MCF 10A (cell line): ENCODE measurements at regions not wholly inside any gene's neighbourhood (a gene's known extent, or its start where the extent isn't known, plus 50 kb on each side); places are given as distances from the start of the nearest gene placed in this dataset.

ENCODE experiments used
- BruUV-seq: library from RNA; stranded (reverse); fragments of 400-500 nt; replicated peaks from 2 replicates; lab custom pipeline; 2021; lab: Mats Ljungman, UMichigan
- CTCF ChIA-PET: fragments of 300-600 bp; sonication (Branson Sonifier 250); formaldehyde crosslinking; extraction: SDS; loops from one replicate; lab custom pipeline; 2021; ENCODE audit warnings: antibody characterized with exemption, inconsistent platforms; lab: Yijun Ruan, JAX
- POLR2A ChIA-PET: fragments of 300-600, 350-650 bp; sonication (Branson Sonifier 250); formaldehyde crosslinking; extraction: SDS; loops from one replicate; lab custom pipeline; 2020; ENCODE audit warnings: antibody characterized with exemption, inconsistent platforms; lab: Yijun Ruan, JAX
- DNase-seq: peaks from one replicate; pipeline ENCODE4 v3.0.0-alpha.2; 2018; ENCODE audit not compliant: unreplicated experiment
- H3K27ac Mint-ChIP-seq: one replicate; pipeline ENCODE4 v1.8.0; 2022; ENCODE audit warnings: mild to moderate bottlenecking, low read depth, mixed read lengths; ENCODE audit not compliant: unreplicated experiment
- H3K27me3 Mint-ChIP-seq: one replicate; pipeline ENCODE4 v1.8.0; 2022; ENCODE audit warnings: mixed read lengths; ENCODE audit not compliant: insufficient read depth, unreplicated experiment
- H3K36me3 Mint-ChIP-seq: one replicate; pipeline ENCODE4 v1.8.0; 2022; ENCODE audit warnings: mild to moderate bottlenecking, moderate library complexity, mixed read lengths; ENCODE audit not compliant: insufficient read depth, unreplicated experiment
- H3K4me1 Mint-ChIP-seq: one replicate; pipeline ENCODE4 v1.8.0; 2022; ENCODE audit warnings: mixed read lengths; ENCODE audit not compliant: insufficient read depth, unreplicated experiment
- H3K4me3 Mint-ChIP-seq: one replicate; pipeline ENCODE4 v1.8.0; 2022; ENCODE audit warnings: mild to moderate bottlenecking, moderate library complexity, mixed read lengths; ENCODE audit not compliant: unreplicated experiment
- H3K9me3 Mint-ChIP-seq: one replicate; pipeline ENCODE4 v1.8.0; 2022; ENCODE audit warnings: mixed read lengths; ENCODE audit not compliant: unreplicated experiment
- CTCF ChIP-seq: fragments of 200-600 bp; IDR thresholded peaks from one replicate; pipeline ENCODE4 v1.8.0; 2022; ENCODE audit warnings: antibody characterized with exemption, mild to moderate bottlenecking; ENCODE audit not compliant: unreplicated experiment
- intact Hi-C: fragments of 100-400 bp; cut with micrococcal nuclease; formaldehyde crosslinking; loops from 2 replicates; pipeline ENCODE4 v1.14.1; 2022

GRCh38 chr2:101534149-101534611 lies 59.3 kb upstream of the RFX8 start:
- CTCF ChIA-PET: interaction anchor here (0.5 to 1.9 kb wide), 3 partner anchors 107 to 192 kb away, joined by 3 to 4 read pairs (median 4); no protein-coding TSS in a partner anchor

GRCh38 chr2:101533561-101534148 lies 58.7 kb upstream of the RFX8 start:
- no peaks in the 10 kb centered on the region for H3K27me3 Mint-ChIP-seq
- BruUV-seq: no TSS peak
- no peak for TF ChIP-seq CTCF
- DNase-seq: no peak
- H3K4me3 Mint-ChIP-seq: no peak overlapping the region
- H3K9me3 Mint-ChIP-seq: no peaks in the 10 kb centered on the region
- intact Hi-C loops: no loop called here
- ChIA-PET POLR2A (interaction anchor here (1.1 kb wide), 1 partner anchor 166 kb away, joined by 3 read pairs; no protein-coding TSS in a partner anchor), CTCF (interaction anchor here (0.5 to 1.9 kb wide), 6 partner anchors 10 to 289 kb away, joined by 3 to 4 read pairs (median 3); no protein-coding TSS in a partner anchor)
- no peak overlapping the region for H3K27ac Mint-ChIP-seq
- no peaks in the 10 kb centered on the region for H3K36me3 Mint-ChIP-seq
- H3K4me1 Mint-ChIP-seq: no peaks in the 10 kb centered on the region

More at GRCh38 chr2:101534149-101534611, 59.3 kb upstream of the RFX8 start:
- intact Hi-C loops: no loop called here
- POLR2A ChIA-PET: interaction anchor here (1.1 kb wide), 1 partner anchor 165 kb away, joined by 3 read pairs; no protein-coding TSS in a partner anchor
- no peaks in the 10 kb centered on the region for H3K36me3 Mint-ChIP-seq
- TF ChIP-seq CTCF: no peak
- no peak for DNase-seq
- H3K4me3 Mint-ChIP-seq: no peak overlapping the region
- H3K9me3 Mint-ChIP-seq: no peaks in the 10 kb centered on the region
- H3K27ac Mint-ChIP-seq: no peak overlapping the region
- no peaks in the 10 kb centered on the region for H3K4me1 Mint-ChIP-seq
- no TSS peak for BruUV-seq
- H3K27me3 Mint-ChIP-seq: no peaks in the 10 kb centered on the region

GRCh38 chr2:101528501-101528900 lies 53.6 kb upstream of the RFX8 start:
- Mint-ChIP-seq H3K36me3 (no peaks in the 10 kb centered on the region), H3K27me3 (no peaks in the 10 kb centered on the region), H3K4me1 (no peaks in the 10 kb centered on the region), H3K9me3 (no peaks in the 10 kb centered on the region), H3K4me3 (no peak overlapping the region), H3K27ac (no peak overlapping the region)
- DNase-seq: no peak
- CTCF ChIA-PET: no interaction called here
- intact Hi-C loops: no loop called here
- no peak for TF ChIP-seq CTCF
- BruUV-seq: no TSS peak
- POLR2A ChIA-PET: interaction anchor here (0.6 kb wide), 1 partner anchor 68 kb away, joined by 3 read pairs; no protein-coding TSS in a partner anchor

GRCh38 chr2:101524806-101525430 lies 50.0 kb upstream of the RFX8 start:
- no peak overlapping the region for H3K4me3 Mint-ChIP-seq
- no peaks in the 10 kb centered on the region for H3K9me3 Mint-ChIP-seq
- no peaks in the 10 kb centered on the region for H3K36me3 Mint-ChIP-seq
- H3K4me1 Mint-ChIP-seq: peaks cover 5% of the 10 kb centered on the region
- no TSS peak for BruUV-seq
- intact Hi-C loops: no loop called here
- ChIA-PET CTCF (interaction anchor here (1.2 kb wide), 1 partner anchor 303 kb away, joined by 4 read pairs; no protein-coding TSS in a partner anchor), POLR2A (interaction anchor here (0.6 kb wide), 1 partner anchor 642 kb away, joined by 3 read pairs; no protein-coding TSS in a partner anchor)
- H3K27me3 Mint-ChIP-seq: no peaks in the 10 kb centered on the region
- H3K27ac Mint-ChIP-seq: no peak overlapping the region
- peak; percentile 35 for DNase-seq
- no peak for TF ChIP-seq CTCF
